GM13976 (cell line): ENCODE measurements at regions not wholly inside any gene's neighbourhood (a gene's known extent, or its start where the extent isn't known, plus 50 kb on each side); places are given as distances from the start of the nearest gene placed in this dataset.
"Not testable (repeated sequence)": the region's sequence is repeated elsewhere in the genome, so short reads cannot be mapped to it uniquely, and the experiment has no call there.

ENCODE experiments used
- DNase-seq: peaks from one replicate; pipeline ENCODE4 v3.0.0; 2012; ENCODE audit warnings: low spot score
- CTCF ChIP-seq: IDR thresholded peaks from 2 replicates; pipeline ENCODE4 v1.5.1; 2012; ENCODE audit warnings: borderline replicate concordance, mild to moderate bottlenecking; ENCODE audit not compliant: insufficient read depth; ENCODE audit errors: extremely low read depth, missing control alignments, control extremely low read depth
- in situ Hi-C: fragments of 300-500 bp; cut with MboI; formaldehyde crosslinking; loops from one replicate; pipeline ENCODE4 v1.12.0; 2022; ENCODE audit warnings: low sequenced_read_pairs, mixed read lengths, inconsistent platforms; ENCODE audit not compliant: unreplicated experiment

- no peak for DNase-seq
- no peak for TF ChIP-seq CTCF
- in situ Hi-C loops: no loop called here
Observed at GRCh38 chr1:177686933-177687332, 282.9 kb downstream of the SEC16B start.

GRCh38 chr1:177669161-177669560 is 300.7 kb downstream of the SEC16B start:
- in situ Hi-C loops: no loop called here
- no peak for TF ChIP-seq CTCF
- no peak for DNase-seq

- TF ChIP-seq CTCF: no peak
- DNase-seq: no peak
- in situ Hi-C loops: no loop called here
Observed at GRCh38 chr1:177665935-177666334, 303.9 kb downstream of the SEC16B start.

- in situ Hi-C loops, DNase-seq: not testable (repeated sequence)
Observed at GRCh38 chr1:177664742-177665141, 305.1 kb downstream of the SEC16B start.

GRCh38 chr1:177660188-177660587 is 309.7 kb downstream of the SEC16B start:
- in situ Hi-C loops: no loop called here
- TF ChIP-seq CTCF: no peak
- DNase-seq: no peak

- in situ Hi-C loops: no loop called here
- DNase-seq: no peak
- no peak for TF ChIP-seq CTCF
Observed at GRCh38 chr1:177659281-177659680, 310.6 kb downstream of the SEC16B start.

GRCh38 chr1:177656598-177656997 is 313.3 kb downstream of the SEC16B start:
- no peak for DNase-seq
- in situ Hi-C loops: no loop called here
- no peak for TF ChIP-seq CTCF
